Bronchial epithelial cell (primary cell): ENCODE measurements at regions not wholly inside any gene's neighbourhood (a gene's known extent, or its start where the extent isn't known, plus 50 kb on each side); places are given as distances from the start of the nearest gene placed in this dataset.

Experiments
- DNase-seq: peaks from one replicate; pipeline ENCODE4 v3.0.0-alpha.2; 2010; ENCODE audit warnings: low read depth
- FAIRE-seq: peaks from 2 replicates; lab custom pipeline; 2011; peaks lifted over from hg19 to GRCh38; lab: Jason Lieb, UNC
- H3K27me3 ChIP-seq: 2 replicates; pipeline ENCODE4 v1.5.1; 2011; ENCODE audit warnings: low read length; ENCODE audit not compliant: control insufficient read depth, insufficient read depth
- H3K36me3 ChIP-seq: 2 replicates; pipeline ENCODE4 v1.5.1; 2011; ENCODE audit warnings: low read length; ENCODE audit not compliant: control insufficient read depth, insufficient read depth
- H3K4me3 ChIP-seq: 2 replicates; pipeline ENCODE4 v1.5.1; 2011; ENCODE audit warnings: mild to moderate bottlenecking, low read depth, low read length, control low read depth
- TF ChIP-seq, protein P1 (sequence below): IDR thresholded peaks from 2 replicates; pipeline ENCODE4 v1.5.1; 2011; ENCODE audit warnings: mild to moderate bottlenecking, moderate library complexity, low read length, control low read depth, inconsistent platforms; ENCODE audit not compliant: insufficient read depth, severe bottlenecking

DNA sequence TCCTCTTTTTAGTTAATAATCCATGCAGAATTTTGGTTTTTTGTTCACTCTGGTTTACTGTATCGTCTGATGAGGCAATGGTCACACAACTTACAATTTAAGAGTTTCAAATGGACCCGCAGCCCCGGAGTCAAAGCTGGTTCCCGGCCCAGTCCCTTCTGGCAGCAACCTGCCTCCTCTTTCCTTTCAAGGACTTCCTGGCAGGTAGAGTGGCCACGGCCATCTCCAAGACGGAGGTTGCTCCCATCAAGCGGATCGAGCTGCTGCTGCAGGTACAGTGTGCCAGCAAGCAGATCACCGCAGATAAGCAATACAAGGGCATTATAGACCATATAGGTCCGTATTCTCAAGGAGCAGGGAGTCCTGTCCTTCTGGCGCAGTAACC lies 218.2 kb downstream of the GJA1 start:
- no peak overlapping the region for H3K4me3 ChIP-seq
- TF ChIP-seq, protein P1, sequence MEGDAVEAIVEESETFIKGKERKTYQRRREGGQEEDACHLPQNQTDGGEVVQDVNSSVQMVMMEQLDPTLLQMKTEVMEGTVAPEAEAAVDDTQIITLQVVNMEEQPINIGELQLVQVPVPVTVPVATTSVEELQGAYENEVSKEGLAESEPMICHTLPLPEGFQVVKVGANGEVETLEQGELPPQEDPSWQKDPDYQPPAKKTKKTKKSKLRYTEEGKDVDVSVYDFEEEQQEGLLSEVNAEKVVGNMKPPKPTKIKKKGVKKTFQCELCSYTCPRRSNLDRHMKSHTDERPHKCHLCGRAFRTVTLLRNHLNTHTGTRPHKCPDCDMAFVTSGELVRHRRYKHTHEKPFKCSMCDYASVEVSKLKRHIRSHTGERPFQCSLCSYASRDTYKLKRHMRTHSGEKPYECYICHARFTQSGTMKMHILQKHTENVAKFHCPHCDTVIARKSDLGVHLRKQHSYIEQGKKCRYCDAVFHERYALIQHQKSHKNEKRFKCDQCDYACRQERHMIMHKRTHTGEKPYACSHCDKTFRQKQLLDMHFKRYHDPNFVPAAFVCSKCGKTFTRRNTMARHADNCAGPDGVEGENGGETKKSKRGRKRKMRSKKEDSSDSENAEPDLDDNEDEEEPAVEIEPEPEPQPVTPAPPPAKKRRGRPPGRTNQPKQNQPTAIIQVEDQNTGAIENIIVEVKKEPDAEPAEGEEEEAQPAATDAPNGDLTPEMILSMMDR, result no peak
- no peak for DNase-seq
- H3K36me3 ChIP-seq, result no peaks in the 10 kb centered on the region
- H3K27me3 ChIP-seq, result no peaks in the 10 kb centered on the region
- peak; percentile 86 for FAIRE-seq

DNA sequence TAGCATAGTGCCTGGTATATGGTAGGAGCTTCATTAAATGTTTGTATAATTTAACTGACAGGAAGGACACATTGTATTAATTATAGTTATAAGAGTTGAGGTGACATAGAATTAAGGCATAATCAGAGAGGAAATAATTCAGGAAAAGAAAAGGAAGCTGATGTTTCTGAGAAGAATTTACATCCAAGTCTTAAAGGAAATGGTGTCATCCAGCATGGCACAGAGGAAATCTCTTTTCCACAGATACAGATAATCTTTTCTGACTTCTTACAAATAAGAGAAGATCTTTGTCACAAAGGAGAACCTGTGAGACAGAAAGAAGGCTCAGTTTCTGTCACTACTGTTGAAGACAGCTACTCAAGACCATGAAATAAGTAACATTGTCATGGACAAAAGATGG lies 222.5 kb downstream of the GJA1 start:
- Histone ChIP-seq H3K27me3 (no peaks in the 10 kb centered on the region), H3K4me3 (no peak overlapping the region), H3K36me3 (no peaks in the 10 kb centered on the region)
- TF ChIP-seq, protein P1, result no peak
- DNase-seq, result no peak
- FAIRE-seq, result no peak

DNA sequence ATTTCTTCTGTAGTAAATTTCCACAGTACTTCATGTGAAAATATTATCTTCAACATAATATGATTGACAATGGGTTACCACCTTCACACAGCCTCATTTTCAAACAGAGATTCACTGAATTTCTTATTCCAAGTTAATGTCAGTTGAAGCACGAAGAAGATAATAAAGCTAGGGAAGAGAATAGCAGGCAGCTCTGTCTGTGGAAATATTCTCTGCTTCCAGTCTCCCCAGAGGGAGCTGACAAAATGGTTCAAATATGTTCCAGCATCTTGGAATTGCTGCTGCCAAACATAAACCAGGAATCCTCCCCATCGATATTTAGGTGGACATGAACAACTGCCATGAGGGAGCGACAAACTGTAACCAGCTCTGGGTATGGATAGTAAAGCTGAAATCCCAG lies 224.8 kb downstream of the GJA1 start:
- FAIRE-seq, result no peak
- no peaks in the 10 kb centered on the region for H3K36me3 ChIP-seq
- no peak for DNase-seq
- H3K27me3 ChIP-seq, result no peaks in the 10 kb centered on the region
- H3K4me3 ChIP-seq, result no peak overlapping the region
- TF ChIP-seq, protein P1, result no peak

DNA sequence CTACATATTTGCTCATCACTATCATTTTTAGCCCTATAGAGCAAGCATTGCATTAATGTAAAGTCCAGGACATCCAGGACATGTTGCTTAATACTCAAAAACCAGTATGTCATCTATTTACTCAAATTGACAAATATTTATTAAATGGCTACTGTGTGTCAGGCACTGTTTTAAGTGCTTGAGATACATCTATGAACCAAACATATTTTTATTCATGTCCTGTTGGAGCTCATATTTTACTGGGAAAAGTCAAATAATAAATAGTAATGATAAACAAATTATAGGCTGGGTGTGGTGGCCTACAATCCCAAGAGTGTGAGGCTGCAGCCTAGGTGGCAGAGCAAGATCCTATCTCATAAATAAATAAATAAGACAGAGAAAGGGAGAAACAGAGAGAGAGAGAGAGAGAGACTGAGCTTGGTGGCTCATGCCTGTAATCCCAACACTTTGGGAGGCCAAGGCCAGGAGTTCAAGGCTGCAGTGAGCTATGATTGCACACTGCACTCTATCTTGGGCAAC lies 227.9 kb downstream of the GJA1 start:
- DNase-seq (no peak), FAIRE-seq (no peak)
- no peak overlapping the region for H3K4me3 ChIP-seq
- no peaks in the 10 kb centered on the region for H3K27me3 ChIP-seq
- TF ChIP-seq, protein P1, result no peak
- no peaks in the 10 kb centered on the region for H3K36me3 ChIP-seq

DNA sequence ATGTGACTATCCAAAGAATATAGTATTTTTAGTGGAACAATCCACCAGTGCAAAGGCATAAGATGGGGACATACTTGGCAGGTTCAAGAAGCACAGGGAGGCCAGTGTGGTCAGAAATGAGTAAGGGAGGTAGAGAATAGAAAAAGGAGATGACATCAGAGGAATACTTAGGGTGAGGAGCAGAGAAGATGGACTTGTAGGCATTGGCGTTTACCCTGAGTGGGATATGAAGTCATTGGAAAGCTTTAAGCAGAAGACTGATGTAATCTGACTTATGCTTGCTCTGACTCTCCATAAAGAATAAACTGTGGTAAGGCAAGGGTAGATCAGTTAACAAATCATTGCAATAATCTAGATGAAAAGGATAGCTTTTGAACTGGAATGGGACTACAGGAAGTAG lies 228.7 kb downstream of the GJA1 start:
- Histone ChIP-seq H3K27me3 (no peaks in the 10 kb centered on the region), H3K36me3 (no peaks in the 10 kb centered on the region), H3K4me3 (no peak overlapping the region)
- TF ChIP-seq, protein P1, result no peak
- no peak for FAIRE-seq
- no peak for DNase-seq

DNA sequence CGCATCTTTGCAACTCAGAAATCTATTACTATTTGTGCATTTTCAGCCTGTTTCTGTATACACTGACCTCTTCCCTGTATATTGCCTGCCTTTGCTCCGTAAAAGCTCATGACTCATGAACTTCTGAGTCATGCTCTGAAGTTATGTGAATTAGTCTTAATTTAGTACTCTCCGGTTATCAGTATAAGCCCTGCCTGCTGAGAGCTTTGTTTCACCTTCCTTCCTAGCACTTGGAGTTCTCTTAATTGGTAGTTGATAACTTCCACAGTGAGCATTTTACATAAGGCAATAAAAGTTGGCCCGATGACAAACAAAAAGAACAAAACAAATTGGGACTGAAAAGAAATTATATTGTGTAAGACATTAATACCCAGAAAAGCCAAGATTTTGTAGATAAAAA lies 231.4 kb downstream of the GJA1 start:
- Histone ChIP-seq H3K27me3 (no peaks in the 10 kb centered on the region), H3K4me3 (no peak overlapping the region), H3K36me3 (no peaks in the 10 kb centered on the region)
- DNase-seq (peak; percentile 86), FAIRE-seq (no peak)
- TF ChIP-seq, protein P1, result no peak
